ENCODE measurements at regions not wholly inside any gene's neighbourhood (a gene's known extent, or its start where the extent isn't known, plus 50 kb on each side); places are given as distances from the start of the nearest gene placed in this dataset.
"Not testable (repeated sequence)": the region's sequence is repeated elsewhere in the genome, so short reads cannot be mapped to it uniquely, and the experiment has no call there.

- H3K4me1 ChIP-seq (ENCODE audit: control insufficient read depth in 1 of 2, insufficient read depth in 2 of 2, low read depth in 1 of 2, low read length in 1 of 2): no peaks in the 10 kb centered on the region
- no peaks in the 10 kb centered on the region for H3K36me3 ChIP-seq (replicated peaks in 1 of 2; ENCODE audit: control insufficient read depth in 1 of 2, insufficient read depth in 2 of 2, low read length in 1 of 2)
- ChIA-PET CTCF (no interaction called here), POLR2A (no interaction called here)
- no peaks in the 10 kb centered on the region for H3K9me2 ChIP-seq
- H3K9me3 ChIP-seq: no peaks in the 10 kb centered on the region
- WGBS (ENCODE audit: low lambda C conversion rate): 75% methylated on average over 10 of the region's 11 CpGs
- no peak overlapping the region for H3K4me3 ChIP-seq (ENCODE audit: low read depth in 2 of 2, low read length in 1 of 2)
- H3K79me2 ChIP-seq (ENCODE audit: insufficient read depth): no peaks in the 10 kb centered on the region
- DNase-seq: no peak
- no peak for TF ChIP-seq NRF1 (IDR thresholded peaks at IDR 0.05; ENCODE audit: low read depth, low read length)
- no peak for TF ChIP-seq POLR2AphosphoS5 (IDR thresholded peaks at IDR 0.05; ENCODE audit: low read depth, low read length)
- no peak for TF ChIP-seq TEAD4 (IDR thresholded peaks at IDR 0.05; ENCODE audit: borderline replicate concordance, insufficient read depth)
- TF ChIP-seq EZH2phosphoT487 (IDR thresholded peaks at IDR 0.05; ENCODE audit: borderline replicate concordance, low read depth): no peak
- TF ChIP-seq FOSL2 (IDR thresholded peaks at IDR 0.05; ENCODE audit: borderline replicate concordance, low read depth): no peak
- no peak for TF ChIP-seq YY1 (IDR thresholded peaks at IDR 0.05; ENCODE audit: low read depth)
- TF ChIP-seq IRF3 (IDR thresholded peaks at IDR 0.05; ENCODE audit: low read depth, low read length): no peak
- TF ChIP-seq ZBTB33 (IDR thresholded peaks at IDR 0.05; ENCODE audit: borderline replicate concordance, low read depth): no peak
- no peak for TF ChIP-seq ELF1 (IDR thresholded peaks at IDR 0.05)
- TF ChIP-seq NFIC (IDR thresholded peaks at IDR 0.05; ENCODE audit: borderline replicate concordance): no peak
- TF ChIP-seq SIN3A (IDR thresholded peaks at IDR 0.05; ENCODE audit: borderline replicate concordance, low read depth, low read length): no peak
- no peak for TF ChIP-seq RAD21 (IDR thresholded peaks at IDR 0.05; ENCODE audit: low read length)
- TF ChIP-seq SMC3 (IDR thresholded peaks at IDR 0.05; ENCODE audit: low read depth, low read length): no peak
- TF ChIP-seq REST (IDR thresholded peaks at IDR 0.05; ENCODE audit: low read depth, low read length): no peak
- TF ChIP-seq, protein P1, sequence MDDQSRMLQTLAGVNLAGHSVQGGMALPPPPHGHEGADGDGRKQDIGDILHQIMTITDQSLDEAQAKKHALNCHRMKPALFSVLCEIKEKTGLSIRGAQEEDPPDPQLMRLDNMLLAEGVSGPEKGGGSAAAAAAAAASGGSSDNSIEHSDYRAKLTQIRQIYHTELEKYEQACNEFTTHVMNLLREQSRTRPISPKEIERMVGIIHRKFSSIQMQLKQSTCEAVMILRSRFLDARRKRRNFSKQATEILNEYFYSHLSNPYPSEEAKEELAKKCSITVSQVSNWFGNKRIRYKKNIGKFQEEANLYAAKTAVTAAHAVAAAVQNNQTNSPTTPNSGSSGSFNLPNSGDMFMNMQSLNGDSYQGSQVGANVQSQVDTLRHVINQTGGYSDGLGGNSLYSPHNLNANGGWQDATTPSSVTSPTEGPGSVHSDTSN (IDR thresholded peaks at IDR 0.05): no peak
- H3K27ac ChIP-seq (ENCODE audit: low read depth in 2 of 2, low read length in 1 of 2): no peak overlapping the region
- H3F3A ChIP-seq (replicated peaks; ENCODE audit: insufficient read depth): no peaks in the 10 kb centered on the region
- H3K27me3 ChIP-seq (ENCODE audit: insufficient read depth): no peaks in the 10 kb centered on the region
- H2AFZ ChIP-seq (ENCODE audit: low read depth): no peak overlapping the region
- H3K4me2 ChIP-seq: no peak overlapping the region
- no peaks in the 10 kb centered on the region for H4K20me1 ChIP-seq (ENCODE audit: insufficient read depth)
- H3K9ac ChIP-seq: no peak overlapping the region
Observed at GRCh38 chr12:96108321-96108720, 72.9 kb upstream of the LTA4H start.

DNA sequence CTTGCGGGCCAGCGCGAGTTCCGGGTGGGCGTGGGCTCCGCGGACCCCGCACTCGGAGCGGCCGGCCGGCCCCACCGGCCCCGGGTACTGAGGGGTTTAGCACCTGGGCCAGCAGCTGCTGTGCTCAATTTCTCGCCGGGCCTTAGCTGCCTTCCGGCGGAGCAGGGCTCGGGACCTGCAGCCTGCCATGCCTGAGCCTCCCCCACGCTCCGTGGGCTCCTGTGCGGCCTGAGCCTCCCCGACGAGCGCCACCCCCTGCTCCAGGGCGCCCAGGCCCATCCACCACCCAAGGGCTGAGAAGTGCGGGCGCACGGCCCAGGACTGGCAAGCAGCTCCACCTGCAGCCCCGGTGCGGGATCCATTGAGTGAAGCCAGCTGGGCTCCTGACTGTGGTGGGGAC lies 73.6 kb upstream of the LTA4H start:
- POLR2A ChIA-PET; H3K79me2 ChIP-seq (ENCODE audit: insufficient read depth); H3K9me2 ChIP-seq; H3K27ac ChIP-seq (ENCODE audit: low read depth in 2 of 2, low read length in 1 of 2); H3K4me1 ChIP-seq (ENCODE audit: control insufficient read depth in 1 of 2, insufficient read depth in 2 of 2, low read depth in 1 of 2, low read length in 1 of 2); H3K9me3 ChIP-seq; H3K36me3 ChIP-seq (replicated peaks in 1 of 2; ENCODE audit: control insufficient read depth in 1 of 2, insufficient read depth in 2 of 2, low read length in 1 of 2); H3K9ac ChIP-seq; DNase-seq; H3K4me3 ChIP-seq (ENCODE audit: low read depth in 2 of 2, low read length in 1 of 2); H3K27me3 ChIP-seq (ENCODE audit: insufficient read depth); H2AFZ ChIP-seq (ENCODE audit: low read depth); H4K20me1 ChIP-seq (ENCODE audit: insufficient read depth); H3K4me2 ChIP-seq; H3F3A ChIP-seq (replicated peaks; ENCODE audit: insufficient read depth): not testable (repeated sequence)
- CTCF ChIA-PET: interaction anchor here (1.1 kb wide), 1 partner anchor 13 kb away, joined by 4 read pairs; no protein-coding TSS in a partner anchor
- WGBS (ENCODE audit: low lambda C conversion rate): 100% methylated on average over 15 of the region's 31 CpGs
